ENCODE measurements at regions not wholly inside any gene's neighbourhood (a gene's known extent, or its start where the extent isn't known, plus 50 kb on each side); places are given as distances from the start of the nearest gene placed in this dataset.
A peak's percentile ranks its signal among the peaks of the same experiment; 100 is the strongest.

DNA sequence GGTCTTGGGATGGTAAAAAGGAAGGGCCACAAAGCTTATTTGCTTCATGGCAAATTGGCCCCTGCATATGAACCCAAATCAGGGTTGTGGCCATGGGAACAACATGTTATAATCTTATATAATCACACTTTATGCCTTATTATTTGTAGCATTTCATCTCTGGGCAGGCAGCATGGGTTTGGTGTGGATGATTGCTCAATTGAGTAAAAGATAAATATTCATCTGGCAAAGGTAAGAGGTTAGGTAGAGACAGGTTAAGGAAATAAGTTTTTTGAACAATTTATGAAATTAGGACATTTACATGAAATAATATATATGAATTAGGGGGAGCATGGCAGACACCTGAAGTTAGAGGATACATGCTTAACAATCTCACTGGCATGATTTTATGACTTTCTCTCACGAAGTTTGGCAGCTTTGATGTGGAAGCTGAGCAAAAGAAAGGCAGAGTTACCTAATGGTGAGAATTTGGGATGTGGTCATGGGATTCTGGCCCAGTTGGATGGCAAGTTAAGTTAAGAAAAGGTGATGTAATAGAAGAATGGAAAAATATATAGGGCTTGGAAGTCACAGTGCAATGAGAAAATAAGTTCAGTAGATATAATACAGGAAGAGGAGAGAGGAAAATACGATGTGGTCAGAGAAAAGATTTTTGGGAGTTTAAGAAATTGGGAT is 88.1 kb upstream of the FAM3C start:
- Histone ChIP-seq H3K4me3 (no peak overlapping the region), H3K4me1 (peaks cover 6 to 80% (median 14%) of the 10 kb centered on the region in 3 donors), H3K9me3 (no peaks in the 10 kb centered on the region), H3K36me3 (no peaks in the 10 kb centered on the region), H3K27me3 (no peaks in the 10 kb centered on the region), H3K27ac (peak overlapping the region in 3 of 4 donors; percentile 0 to 62 (median 52))
- WGBS, 2 donors, result 62 to 67% methylated on average over 2 of the region's 2 CpGs
- intact Hi-C loops (cut with DNase I), result no loop called here
- TF ChIP-seq, protein P1, sequence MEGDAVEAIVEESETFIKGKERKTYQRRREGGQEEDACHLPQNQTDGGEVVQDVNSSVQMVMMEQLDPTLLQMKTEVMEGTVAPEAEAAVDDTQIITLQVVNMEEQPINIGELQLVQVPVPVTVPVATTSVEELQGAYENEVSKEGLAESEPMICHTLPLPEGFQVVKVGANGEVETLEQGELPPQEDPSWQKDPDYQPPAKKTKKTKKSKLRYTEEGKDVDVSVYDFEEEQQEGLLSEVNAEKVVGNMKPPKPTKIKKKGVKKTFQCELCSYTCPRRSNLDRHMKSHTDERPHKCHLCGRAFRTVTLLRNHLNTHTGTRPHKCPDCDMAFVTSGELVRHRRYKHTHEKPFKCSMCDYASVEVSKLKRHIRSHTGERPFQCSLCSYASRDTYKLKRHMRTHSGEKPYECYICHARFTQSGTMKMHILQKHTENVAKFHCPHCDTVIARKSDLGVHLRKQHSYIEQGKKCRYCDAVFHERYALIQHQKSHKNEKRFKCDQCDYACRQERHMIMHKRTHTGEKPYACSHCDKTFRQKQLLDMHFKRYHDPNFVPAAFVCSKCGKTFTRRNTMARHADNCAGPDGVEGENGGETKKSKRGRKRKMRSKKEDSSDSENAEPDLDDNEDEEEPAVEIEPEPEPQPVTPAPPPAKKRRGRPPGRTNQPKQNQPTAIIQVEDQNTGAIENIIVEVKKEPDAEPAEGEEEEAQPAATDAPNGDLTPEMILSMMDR (IDR thresholded peaks at IDR 0.05), result no peak
- TF ChIP-seq POLR2A (IDR thresholded peaks at IDR 0.05), result no peak
- no peak for DNase-seq

DNA sequence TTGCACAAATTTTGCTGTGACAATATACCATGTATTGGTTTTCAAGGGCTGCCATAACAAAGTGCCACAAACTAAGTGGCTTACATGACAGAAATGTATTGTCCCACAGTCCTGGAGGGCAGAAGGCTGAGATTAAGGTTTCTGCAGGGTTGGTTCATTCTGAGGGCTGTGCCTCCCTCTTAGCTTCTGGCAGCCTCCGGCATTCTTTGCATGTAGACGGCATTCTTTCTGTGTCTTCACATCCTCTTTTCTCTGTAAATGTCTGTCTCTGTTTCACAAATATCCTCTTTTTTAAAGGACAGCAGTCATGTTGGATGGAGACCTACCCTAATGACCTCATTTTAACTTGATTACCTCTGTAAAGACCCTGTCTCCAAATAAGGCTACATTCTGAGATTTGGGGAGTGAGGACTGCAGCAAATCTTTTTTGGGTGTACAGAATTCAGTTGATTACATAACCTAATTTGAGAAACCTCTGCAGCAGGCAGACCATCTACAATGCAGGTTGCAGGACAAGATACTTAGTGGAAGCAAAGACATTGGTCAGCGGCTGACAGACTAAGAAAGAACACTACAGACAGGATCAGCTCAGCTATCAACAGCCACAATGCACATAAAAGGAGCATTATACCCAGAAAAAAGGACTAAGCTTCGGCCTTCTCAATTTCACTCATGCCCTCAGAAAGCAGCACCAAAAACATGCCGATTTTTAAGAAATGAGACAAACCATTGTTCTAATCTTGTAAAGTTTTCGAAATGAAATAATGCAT is 84.6 kb upstream of the FAM3C start:
- Histone ChIP-seq H3K27ac (peak overlapping the region in 3 of 4 donors; percentile 21 to 56 (median 27)), H3K4me3 (no peak overlapping the region), H3K9me3 (no peaks in the 10 kb centered on the region), H3K4me1 (peaks cover 6 to 76% (median 13%) of the 10 kb centered on the region in 3 donors), H3K36me3 (no peaks in the 10 kb centered on the region), H3K27me3 (no peaks in the 10 kb centered on the region)
- 45 to 57% methylated on average over 6 of the region's 6 CpGs for WGBS, 2 donors
- TF ChIP-seq, protein P1 (IDR thresholded peaks at IDR 0.05), result no peak
- no peak for TF ChIP-seq POLR2A (IDR thresholded peaks at IDR 0.05)
- intact Hi-C loops (cut with DNase I), result no loop called here
- no peak for DNase-seq

DNA sequence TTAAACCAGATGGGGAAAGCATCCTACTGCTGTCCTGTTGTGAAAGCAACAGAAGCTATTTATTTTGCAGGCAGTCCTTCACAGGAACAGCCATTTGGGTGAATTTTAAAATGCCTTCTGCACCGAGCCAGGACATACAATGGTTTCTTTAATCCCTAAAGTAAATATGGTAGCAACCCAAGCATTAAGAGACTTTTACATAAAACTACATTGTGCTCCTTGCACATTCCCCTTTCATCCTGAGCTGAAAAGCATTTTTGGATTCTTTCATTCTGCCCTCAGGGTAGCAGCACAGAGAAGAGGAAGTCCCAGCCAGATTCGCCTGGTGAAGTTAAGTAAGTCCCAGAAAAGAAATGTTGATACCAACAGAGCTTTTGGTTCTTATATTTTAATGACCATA is 84.0 kb upstream of the FAM3C start:
- peaks cover 0 to 72% (median 7%) of the 10 kb centered on the region in 3 donors for H3K4me1 ChIP-seq
- H3K27me3 ChIP-seq, result no peaks in the 10 kb centered on the region
- no peak for DNase-seq
- intact Hi-C loops (cut with DNase I), result no loop called here
- no peak overlapping the region for H3K4me3 ChIP-seq
- 8 to 9% methylated on average over 2 of the region's 2 CpGs for WGBS, 2 donors
- peak overlapping the region in 3 of 4 donors; percentile 27 to 56 (median 31) for H3K27ac ChIP-seq
- TF ChIP-seq, protein P1 (IDR thresholded peaks at IDR 0.05), result no peak
- no peak for TF ChIP-seq POLR2A (IDR thresholded peaks at IDR 0.05)
- H3K36me3 ChIP-seq, result no peaks in the 10 kb centered on the region
- no peaks in the 10 kb centered on the region for H3K9me3 ChIP-seq

- Histone ChIP-seq H3K4me1 (peaks cover 0 to 66% (median 6%) of the 10 kb centered on the region in 3 donors), H3K27me3 (no peaks in the 10 kb centered on the region), H3K36me3 (no peaks in the 10 kb centered on the region), H3K4me3 (no peak overlapping the region), H3K27ac (peak overlapping the region in 2 of 4 donors; percentile 31 to 39), H3K9me3 (no peaks in the 10 kb centered on the region)
- TF ChIP-seq, protein P1 (IDR thresholded peaks at IDR 0.05), result no peak
- TF ChIP-seq POLR2A (IDR thresholded peaks at IDR 0.05), result no peak
- no peak for DNase-seq
- intact Hi-C loops (cut with DNase I), result no loop called here
- 59% methylated on average over 4 of the region's 5 CpGs for WGBS, 2 donors
Measured at GRCh38 chr7:121479466-121479865, 83.4 kb upstream of the FAM3C start.

DNA sequence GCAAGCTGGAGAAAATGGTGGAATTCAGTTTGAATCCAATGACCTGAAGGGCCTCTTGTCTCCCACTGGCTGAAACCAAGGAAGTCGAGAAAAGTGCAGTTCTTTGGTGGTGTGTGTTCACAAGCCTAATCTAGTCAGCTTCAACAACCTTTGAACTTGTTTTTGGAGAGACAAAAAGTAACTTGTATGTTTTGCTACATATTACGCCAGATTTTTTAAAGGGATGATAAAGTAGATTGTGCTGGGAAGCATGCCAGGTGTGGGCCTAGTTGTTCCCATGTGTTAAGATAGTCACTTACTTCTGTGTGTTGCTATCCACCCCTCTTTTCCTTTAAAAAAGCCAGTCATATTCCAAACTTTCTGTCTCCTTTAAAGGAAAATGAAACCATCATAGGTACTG is 79.7 kb upstream of the FAM3C start:
- intact Hi-C loops (cut with DNase I), result no loop called here
- no peak for DNase-seq

More for the DNA sequence above, 79.7 kb upstream of the FAM3C start:
- 41 to 64% methylated on average over 2 of the region's 2 CpGs for WGBS, 2 donors
- TF ChIP-seq, protein P1 (IDR thresholded peaks at IDR 0.05), result no peak
- TF ChIP-seq POLR2A (IDR thresholded peaks at IDR 0.05), result no peak
- Histone ChIP-seq H3K27me3 (no peaks in the 10 kb centered on the region), H3K9me3 (no peaks in the 10 kb centered on the region), H3K27ac (no peak overlapping the region), H3K4me3 (no peak overlapping the region), H3K36me3 (no peaks in the 10 kb centered on the region), H3K4me1 (peaks cover 0 to 29% (median 4%) of the 10 kb centered on the region in 3 donors)

Measured in esophagus squamous epithelium (tissue), 5 donors.